A673 (cell line): ENCODE measurements at regions not wholly inside any gene's neighbourhood (a gene's known extent, or its start where the extent isn't known, plus 50 kb on each side); places are given as distances from the start of the nearest gene placed in this dataset.

ENCODE experiments used
- BruUV-seq: library from RNA; stranded (reverse); fragments of 400-500 nt; replicated peaks from 2 replicates; lab custom pipeline; 2021; lab: Mats Ljungman, UMichigan
- CTCF ChIA-PET: fragments of 300-600 bp; sonication (Branson Sonifier 250); formaldehyde crosslinking; loops from one replicate; lab custom pipeline; 2022; ENCODE audit warnings: antibody characterized with exemption; lab: Charles Lee
- POLR2A ChIA-PET: fragments of 300-600 bp; sonication (Branson Sonifier 250); formaldehyde crosslinking; loops from one replicate; lab custom pipeline; 2022; ENCODE audit warnings: antibody characterized with exemption; ENCODE audit not compliant: low non-redundant PET; lab: Charles Lee
- DNase-seq: peaks from one replicate; pipeline ENCODE4 v3.0.0-alpha.2; 2015; ENCODE audit warnings: low spot score
- H3K27ac ChIP-seq: fragments of 200-600 bp; sonication (generic); 2 replicates; pipeline ENCODE4 v1.5.1; 2016; ENCODE audit warnings: mixed run types, low read depth, mild to moderate bottlenecking, mixed read lengths, antibody characterized with exemption, low read length; ENCODE audit not compliant: poor library complexity, severe bottlenecking
- H3K27me3 ChIP-seq: fragments of 200-600 bp; sonication (generic); replicated peaks from 2 replicates; pipeline ENCODE4 v1.6.1; 2017; ENCODE audit warnings: mixed run types, low read depth, mild to moderate bottlenecking, mixed read lengths, antibody characterized with exemption, low read length; ENCODE audit not compliant: insufficient read depth, poor library complexity
- H3K36me3 ChIP-seq: fragments of 200-600 bp; sonication (generic); 2 replicates; pipeline ENCODE4 v1.6.1; 2016; ENCODE audit warnings: mixed run types, mild to moderate bottlenecking, mixed read lengths, antibody characterized with exemption, low read length; ENCODE audit not compliant: insufficient read depth, poor library complexity, severe bottlenecking
- H3K4me1 ChIP-seq: fragments of 200-600 bp; sonication (generic); 2 replicates; pipeline ENCODE4 v1.6.1; 2017; ENCODE audit warnings: mixed run types, mild to moderate bottlenecking, mixed read lengths, antibody characterized with exemption, low read length; ENCODE audit not compliant: insufficient read depth, poor library complexity, severe bottlenecking
- H3K4me3 ChIP-seq: fragments of 200-600 bp; sonication (generic); 2 replicates; pipeline ENCODE4 v1.5.1; 2016; ENCODE audit warnings: low read depth, mixed run types, mild to moderate bottlenecking, mixed read lengths, low read length; ENCODE audit not compliant: poor library complexity, severe bottlenecking
- H3K9me3 ChIP-seq: fragments of 200-600 bp; sonication (generic); 2 replicates; pipeline ENCODE4 v1.6.1; 2016; ENCODE audit warnings: mixed run types, low read depth, mild to moderate bottlenecking, mixed read lengths, antibody characterized with exemption, low read length; ENCODE audit not compliant: poor library complexity, severe bottlenecking
- EZH2 ChIP-seq: fragments of 200-600 bp; sonication (generic); IDR thresholded peaks from 2 replicates; pipeline ENCODE4 v1.6.1; 2017; ENCODE audit warnings: borderline replicate concordance, low read depth, mild to moderate bottlenecking, mixed read lengths, antibody characterized with exemption, low read length; ENCODE audit not compliant: poor library complexity, severe bottlenecking
- intact Hi-C: fragments of 100-400 bp; cut with micrococcal nuclease; formaldehyde crosslinking; loops from one replicate; pipeline ENCODE4 v1.10.0; 2022; ENCODE audit not compliant: unreplicated experiment
- TF ChIP-seq, protein P1 (sequence below): fragments of 300-800, 200-600 bp; sonication (generic); conservative IDR thresholded peaks from 2 replicates; pipeline ENCODE4 v1.5.1; 2017; ENCODE audit warnings: low read depth, mild to moderate bottlenecking, antibody characterized with exemption, low read length, moderate library complexity, mixed read lengths

DNA sequence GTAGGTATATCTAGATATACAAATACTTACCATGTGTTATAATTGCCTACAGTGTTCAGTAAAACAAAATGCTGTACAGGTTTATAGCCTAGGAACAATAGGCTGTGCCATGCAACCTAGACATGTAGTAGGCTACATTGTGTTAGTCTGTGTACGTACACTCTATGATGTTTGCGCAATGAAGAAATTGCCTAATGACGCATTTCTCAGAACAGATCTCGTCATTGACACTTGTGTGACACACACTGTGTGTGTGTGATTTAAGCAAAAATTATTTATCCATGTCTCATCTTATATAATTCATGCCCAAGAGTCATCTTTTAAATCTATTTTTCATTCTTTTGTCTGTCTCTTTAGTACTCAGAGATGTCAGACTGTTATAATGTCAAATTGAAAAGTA lies 1888.8 kb upstream of the PCDH20 start:
- no peak for TF ChIP-seq EZH2
- TF ChIP-seq, protein P1, sequence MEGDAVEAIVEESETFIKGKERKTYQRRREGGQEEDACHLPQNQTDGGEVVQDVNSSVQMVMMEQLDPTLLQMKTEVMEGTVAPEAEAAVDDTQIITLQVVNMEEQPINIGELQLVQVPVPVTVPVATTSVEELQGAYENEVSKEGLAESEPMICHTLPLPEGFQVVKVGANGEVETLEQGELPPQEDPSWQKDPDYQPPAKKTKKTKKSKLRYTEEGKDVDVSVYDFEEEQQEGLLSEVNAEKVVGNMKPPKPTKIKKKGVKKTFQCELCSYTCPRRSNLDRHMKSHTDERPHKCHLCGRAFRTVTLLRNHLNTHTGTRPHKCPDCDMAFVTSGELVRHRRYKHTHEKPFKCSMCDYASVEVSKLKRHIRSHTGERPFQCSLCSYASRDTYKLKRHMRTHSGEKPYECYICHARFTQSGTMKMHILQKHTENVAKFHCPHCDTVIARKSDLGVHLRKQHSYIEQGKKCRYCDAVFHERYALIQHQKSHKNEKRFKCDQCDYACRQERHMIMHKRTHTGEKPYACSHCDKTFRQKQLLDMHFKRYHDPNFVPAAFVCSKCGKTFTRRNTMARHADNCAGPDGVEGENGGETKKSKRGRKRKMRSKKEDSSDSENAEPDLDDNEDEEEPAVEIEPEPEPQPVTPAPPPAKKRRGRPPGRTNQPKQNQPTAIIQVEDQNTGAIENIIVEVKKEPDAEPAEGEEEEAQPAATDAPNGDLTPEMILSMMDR = no peak
- BruUV-seq = no TSS peak
- intact Hi-C loops = no loop called here
- no peaks in the 10 kb centered on the region for H3K9me3 ChIP-seq
- ChIA-PET CTCF (no interaction called here), POLR2A (no interaction called here)
- H3K4me1 ChIP-seq = no peaks in the 10 kb centered on the region
- no peak overlapping the region for H3K27ac ChIP-seq
- no peaks in the 10 kb centered on the region for H3K27me3 ChIP-seq
- H3K36me3 ChIP-seq = no peaks in the 10 kb centered on the region
- no peak for DNase-seq
- H3K4me3 ChIP-seq = no peak overlapping the region

DNA sequence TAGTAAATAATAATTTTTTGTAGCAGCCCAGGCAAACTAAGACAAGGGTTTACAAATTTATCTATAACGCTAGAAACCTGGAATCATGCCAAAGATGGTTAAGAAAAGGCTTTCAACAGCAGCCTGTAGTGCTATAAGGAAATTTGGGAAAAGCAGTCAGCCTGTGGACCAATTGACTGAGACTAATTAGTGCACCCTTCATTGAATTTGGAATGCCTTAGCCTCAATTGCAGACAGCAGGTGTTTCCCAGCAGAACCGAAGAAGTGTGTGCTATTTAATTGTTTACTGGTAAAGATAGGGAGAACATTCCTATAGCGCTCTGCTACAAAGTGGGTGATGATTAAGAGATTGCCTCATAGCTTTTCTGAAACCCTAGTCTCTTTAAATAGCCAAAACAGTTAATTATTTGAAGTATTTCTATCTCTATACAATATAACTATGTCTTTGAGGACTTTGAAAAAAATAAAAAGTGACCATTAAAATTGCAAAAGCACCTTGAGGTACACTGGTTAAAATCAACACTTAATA lies 1884.3 kb upstream of the PCDH20 start:
- no peak for TF ChIP-seq EZH2
- TF ChIP-seq, protein P1 = no peak
- no peak overlapping the region for H3K27ac ChIP-seq
- ChIA-PET POLR2A (no interaction called here), CTCF (no interaction called here)
- H3K27me3 ChIP-seq = no peaks in the 10 kb centered on the region
- intact Hi-C loops = no loop called here
- no TSS peak for BruUV-seq
- no peaks in the 10 kb centered on the region for H3K4me1 ChIP-seq
- no peaks in the 10 kb centered on the region for H3K9me3 ChIP-seq
- no peaks in the 10 kb centered on the region for H3K36me3 ChIP-seq
- no peak for DNase-seq
- H3K4me3 ChIP-seq = no peak overlapping the region

DNA sequence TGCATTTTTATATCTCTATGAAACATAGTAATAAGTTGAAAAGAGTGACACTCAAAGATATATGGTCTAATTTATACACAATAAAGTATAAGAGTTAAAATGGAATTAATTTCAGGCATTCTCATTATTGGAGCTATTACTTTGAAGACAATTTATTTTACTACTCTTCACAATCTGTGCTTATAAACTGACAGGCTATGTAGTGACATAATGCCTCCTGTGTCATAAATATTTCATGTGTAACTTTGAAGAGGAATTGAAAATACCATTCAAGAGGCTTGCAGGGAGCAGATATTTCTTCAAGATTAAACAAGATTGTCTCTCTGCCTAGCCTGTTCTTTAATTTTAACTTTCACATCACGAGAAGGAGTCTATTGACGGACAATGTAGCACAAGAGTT lies 1881.5 kb upstream of the PCDH20 start:
- ChIA-PET CTCF (no interaction called here), POLR2A (no interaction called here)
- DNase-seq = no peak
- Histone ChIP-seq H3K4me3 (no peak overlapping the region), H3K27me3 (no peaks in the 10 kb centered on the region), H3K36me3 (no peaks in the 10 kb centered on the region), H3K27ac (no peak overlapping the region), H3K4me1 (no peaks in the 10 kb centered on the region), H3K9me3 (no peaks in the 10 kb centered on the region)
- no TSS peak for BruUV-seq
- intact Hi-C loops = no loop called here
- TF ChIP-seq, protein P1 = no peak
- TF ChIP-seq EZH2 = no peak
